ENCODE measurements at regions not wholly inside any gene's neighbourhood (a gene's known extent, or its start where the extent isn't known, plus 50 kb on each side); places are given as distances from the start of the nearest gene placed in this dataset.

- TF ChIP-seq, protein P1, sequence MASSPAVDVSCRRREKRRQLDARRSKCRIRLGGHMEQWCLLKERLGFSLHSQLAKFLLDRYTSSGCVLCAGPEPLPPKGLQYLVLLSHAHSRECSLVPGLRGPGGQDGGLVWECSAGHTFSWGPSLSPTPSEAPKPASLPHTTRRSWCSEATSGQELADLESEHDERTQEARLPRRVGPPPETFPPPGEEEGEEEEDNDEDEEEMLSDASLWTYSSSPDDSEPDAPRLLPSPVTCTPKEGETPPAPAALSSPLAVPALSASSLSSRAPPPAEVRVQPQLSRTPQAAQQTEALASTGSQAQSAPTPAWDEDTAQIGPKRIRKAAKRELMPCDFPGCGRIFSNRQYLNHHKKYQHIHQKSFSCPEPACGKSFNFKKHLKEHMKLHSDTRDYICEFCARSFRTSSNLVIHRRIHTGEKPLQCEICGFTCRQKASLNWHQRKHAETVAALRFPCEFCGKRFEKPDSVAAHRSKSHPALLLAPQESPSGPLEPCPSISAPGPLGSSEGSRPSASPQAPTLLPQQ (tag by site-specific recombination; IDR thresholded peaks at IDR 0.05) = no peak
- TF ChIP-seq ZNF521 (tag by site-specific recombination; IDR thresholded peaks at IDR 0.05) = no peak
- no peak for TF ChIP-seq ZNF624 (tag by site-specific recombination; IDR thresholded peaks at IDR 0.05)
- TF ChIP-seq, protein P2, sequence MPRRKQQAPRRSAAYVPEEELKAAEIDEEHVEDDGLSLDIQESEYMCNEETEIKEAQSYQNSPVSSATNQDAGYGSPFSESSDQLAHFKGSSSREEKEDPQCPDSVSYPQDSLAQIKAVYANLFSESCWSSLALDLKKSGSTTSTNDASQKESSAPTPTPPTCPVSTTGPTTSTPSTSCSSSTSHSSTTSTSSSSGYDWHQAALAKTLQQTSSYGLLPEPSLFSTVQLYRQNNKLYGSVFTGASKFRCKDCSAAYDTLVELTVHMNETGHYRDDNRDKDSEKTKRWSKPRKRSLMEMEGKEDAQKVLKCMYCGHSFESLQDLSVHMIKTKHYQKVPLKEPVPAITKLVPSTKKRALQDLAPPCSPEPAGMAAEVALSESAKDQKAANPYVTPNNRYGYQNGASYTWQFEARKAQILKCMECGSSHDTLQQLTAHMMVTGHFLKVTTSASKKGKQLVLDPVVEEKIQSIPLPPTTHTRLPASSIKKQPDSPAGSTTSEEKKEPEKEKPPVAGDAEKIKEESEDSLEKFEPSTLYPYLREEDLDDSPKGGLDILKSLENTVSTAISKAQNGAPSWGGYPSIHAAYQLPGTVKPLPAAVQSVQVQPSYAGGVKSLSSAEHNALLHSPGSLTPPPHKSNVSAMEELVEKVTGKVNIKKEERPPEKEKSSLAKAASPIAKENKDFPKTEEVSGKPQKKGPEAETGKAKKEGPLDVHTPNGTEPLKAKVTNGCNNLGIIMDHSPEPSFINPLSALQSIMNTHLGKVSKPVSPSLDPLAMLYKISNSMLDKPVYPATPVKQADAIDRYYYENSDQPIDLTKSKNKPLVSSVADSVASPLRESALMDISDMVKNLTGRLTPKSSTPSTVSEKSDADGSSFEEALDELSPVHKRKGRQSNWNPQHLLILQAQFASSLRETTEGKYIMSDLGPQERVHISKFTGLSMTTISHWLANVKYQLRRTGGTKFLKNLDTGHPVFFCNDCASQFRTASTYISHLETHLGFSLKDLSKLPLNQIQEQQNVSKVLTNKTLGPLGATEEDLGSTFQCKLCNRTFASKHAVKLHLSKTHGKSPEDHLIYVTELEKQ (tag by site-specific recombination; IDR thresholded peaks at IDR 0.05; ENCODE audit: borderline replicate concordance) = no peak
- no peak for TF ChIP-seq ZNF169 (tag by site-specific recombination; IDR thresholded peaks at IDR 0.05)
- no peak for TF ChIP-seq ZNF404 (tag by site-specific recombination; IDR thresholded peaks at IDR 0.05)
These were observed 92.7 kb upstream of the RARB start (continued) for GRCh38 chr3:25335356-25335755.

GRCh38 chr3:25338158-25338725, 89.8 kb upstream of the RARB start:
- H3K4me1 ChIP-seq (ENCODE audit: control insufficient read depth, insufficient read depth, low read length) = peaks cover 4% of the 10 kb centered on the region; the same call in 1 of the 2 replicates
- H3K27ac ChIP-seq (ENCODE audit: extremely low read depth, low read depth, low read length) = no peak overlapping the region
- no peaks in the 10 kb centered on the region for H3K36me3 ChIP-seq (ENCODE audit: control insufficient read depth in 2 of 2, insufficient read depth in 1 of 2, low read length in 2 of 2)
- H3K4me3 ChIP-seq (ENCODE audit: low read depth, low read length) = no peak overlapping the region
- CTCF ChIA-PET = interaction anchor here (0.7 kb wide), 1 partner anchor 1462 kb away, joined by 6 read pairs; no protein-coding TSS in a partner anchor
- POLR2A ChIA-PET = no interaction called here
- H3K9me3 ChIP-seq (ENCODE audit: control insufficient read depth, insufficient read depth, low read depth, low read length) = no peaks in the 10 kb centered on the region
- TF ChIP-seq, protein P3, sequence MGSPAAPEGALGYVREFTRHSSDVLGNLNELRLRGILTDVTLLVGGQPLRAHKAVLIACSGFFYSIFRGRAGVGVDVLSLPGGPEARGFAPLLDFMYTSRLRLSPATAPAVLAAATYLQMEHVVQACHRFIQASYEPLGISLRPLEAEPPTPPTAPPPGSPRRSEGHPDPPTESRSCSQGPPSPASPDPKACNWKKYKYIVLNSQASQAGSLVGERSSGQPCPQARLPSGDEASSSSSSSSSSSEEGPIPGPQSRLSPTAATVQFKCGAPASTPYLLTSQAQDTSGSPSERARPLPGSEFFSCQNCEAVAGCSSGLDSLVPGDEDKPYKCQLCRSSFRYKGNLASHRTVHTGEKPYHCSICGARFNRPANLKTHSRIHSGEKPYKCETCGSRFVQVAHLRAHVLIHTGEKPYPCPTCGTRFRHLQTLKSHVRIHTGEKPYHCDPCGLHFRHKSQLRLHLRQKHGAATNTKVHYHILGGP (tag by site-specific recombination; IDR thresholded peaks at IDR 0.05) = no peak
- TF ChIP-seq ZNF664 (tag by site-specific recombination; IDR thresholded peaks at IDR 0.05) = no peak
- TF ChIP-seq, protein P4, sequence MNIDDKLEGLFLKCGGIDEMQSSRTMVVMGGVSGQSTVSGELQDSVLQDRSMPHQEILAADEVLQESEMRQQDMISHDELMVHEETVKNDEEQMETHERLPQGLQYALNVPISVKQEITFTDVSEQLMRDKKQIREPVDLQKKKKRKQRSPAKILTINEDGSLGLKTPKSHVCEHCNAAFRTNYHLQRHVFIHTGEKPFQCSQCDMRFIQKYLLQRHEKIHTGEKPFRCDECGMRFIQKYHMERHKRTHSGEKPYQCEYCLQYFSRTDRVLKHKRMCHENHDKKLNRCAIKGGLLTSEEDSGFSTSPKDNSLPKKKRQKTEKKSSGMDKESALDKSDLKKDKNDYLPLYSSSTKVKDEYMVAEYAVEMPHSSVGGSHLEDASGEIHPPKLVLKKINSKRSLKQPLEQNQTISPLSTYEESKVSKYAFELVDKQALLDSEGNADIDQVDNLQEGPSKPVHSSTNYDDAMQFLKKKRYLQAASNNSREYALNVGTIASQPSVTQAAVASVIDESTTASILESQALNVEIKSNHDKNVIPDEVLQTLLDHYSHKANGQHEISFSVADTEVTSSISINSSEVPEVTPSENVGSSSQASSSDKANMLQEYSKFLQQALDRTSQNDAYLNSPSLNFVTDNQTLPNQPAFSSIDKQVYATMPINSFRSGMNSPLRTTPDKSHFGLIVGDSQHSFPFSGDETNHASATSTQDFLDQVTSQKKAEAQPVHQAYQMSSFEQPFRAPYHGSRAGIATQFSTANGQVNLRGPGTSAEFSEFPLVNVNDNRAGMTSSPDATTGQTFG (tag by site-specific recombination; IDR thresholded peaks at IDR 0.05; ENCODE audit: borderline replicate concordance) = no peak
- TF ChIP-seq, protein P5, sequence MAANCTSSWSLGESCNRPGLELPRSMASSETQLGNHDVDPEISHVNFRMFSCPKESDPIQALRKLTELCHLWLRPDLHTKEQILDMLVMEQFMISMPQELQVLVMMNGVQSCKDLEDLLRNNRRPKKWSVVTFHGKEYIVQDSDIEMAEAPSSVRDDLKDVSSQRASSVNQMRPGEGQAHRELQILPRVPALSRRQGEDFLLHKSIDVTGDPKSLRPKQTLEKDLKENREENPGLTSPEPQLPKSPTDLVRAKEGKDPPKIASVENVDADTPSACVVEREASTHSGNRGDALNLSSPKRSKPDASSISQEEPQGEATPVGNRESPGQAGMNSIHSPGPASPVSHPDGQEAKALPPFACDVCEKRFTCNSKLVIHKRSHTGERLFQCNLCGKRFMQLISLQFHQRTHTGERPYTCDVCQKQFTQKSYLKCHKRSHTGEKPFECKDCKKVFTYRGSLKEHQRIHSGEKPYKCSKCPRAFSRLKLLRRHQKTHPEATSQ (tag by site-specific recombination; IDR thresholded peaks at IDR 0.05) = no peak
- TF ChIP-seq ZSCAN18 (tag by site-specific recombination; IDR thresholded peaks at IDR 0.05) = no peak
- no peak for TF ChIP-seq TCF7L2 (IDR thresholded peaks at IDR 0.05; ENCODE audit: borderline replicate concordance, low read depth, low read length)
- TF ChIP-seq SP2 (tag by site-specific recombination; IDR thresholded peaks at IDR 0.05) = no peak
- no peak for TF ChIP-seq ZNF24 (tag by site-specific recombination; IDR thresholded peaks at IDR 0.05)
- TF ChIP-seq ZNF76 (tag by site-specific recombination; IDR thresholded peaks at IDR 0.05; ENCODE audit: borderline replicate concordance, low read depth) = no peak
- no peak for TF ChIP-seq ZBTB1 (tag by site-specific recombination; IDR thresholded peaks at IDR 0.05)
- no peak for TF ChIP-seq ZNF555 (tag by site-specific recombination; conservative IDR thresholded peaks at IDR 0.05)

Measured in HEK293 (cell line).